ENCODE measurements at regions not wholly inside any gene's neighbourhood (a gene's known extent, or its start where the extent isn't known, plus 50 kb on each side); places are given as distances from the start of the nearest gene placed in this dataset.

DNA sequence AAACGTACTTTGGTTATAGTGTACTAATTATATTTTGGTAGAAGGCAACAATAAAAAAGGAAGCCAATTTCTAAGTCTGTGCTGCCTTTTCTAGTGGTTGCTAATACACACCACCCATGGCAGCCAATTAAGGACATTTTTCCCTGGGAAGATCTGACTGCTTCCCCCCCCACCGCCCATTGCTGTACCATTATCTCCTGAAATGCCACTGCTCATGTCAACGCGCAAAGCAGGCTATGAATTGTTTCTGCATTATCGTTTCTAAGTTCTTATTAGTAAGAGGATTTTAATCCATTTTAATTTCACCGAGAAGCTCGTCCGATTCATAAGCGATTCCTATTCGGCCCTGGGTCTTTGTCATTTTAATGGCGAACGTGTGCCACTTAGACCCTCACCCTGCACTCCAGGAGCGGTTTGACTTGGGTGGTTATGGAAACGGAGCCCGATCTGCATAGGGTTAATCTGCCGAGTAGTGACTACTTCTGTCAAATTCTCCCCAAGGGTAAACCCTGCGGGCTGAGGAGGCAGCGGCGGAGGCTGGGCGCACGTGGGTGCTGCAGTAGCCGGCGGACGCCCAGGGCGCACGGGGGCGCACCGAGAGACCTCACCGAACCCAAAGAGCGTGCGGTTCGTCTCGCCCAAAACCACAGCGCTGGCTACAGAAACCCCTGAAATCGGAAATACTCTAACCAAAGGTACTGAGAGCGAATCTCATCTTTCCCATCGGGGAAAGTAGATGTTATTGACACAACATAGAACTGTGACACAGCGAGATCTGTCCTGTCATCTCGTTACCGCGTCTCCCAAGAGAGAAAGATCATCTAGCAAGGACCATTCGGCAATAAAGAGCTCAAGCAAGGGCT is 55.8 kb upstream of the SHC3 start:
- TF ChIP-seq MAX (IDR thresholded peaks at IDR 0.05; ENCODE audit: low read depth, low read length) (peak; percentile 86), MYC (IDR thresholded peaks at IDR 0.05; ENCODE audit: low read depth, low read length) (peak; percentile 72), POLR2A (IDR thresholded peaks at IDR 0.05; ENCODE audit: extremely low read depth, insufficient read length) (no peak)
- TF ChIP-seq, protein P1, sequence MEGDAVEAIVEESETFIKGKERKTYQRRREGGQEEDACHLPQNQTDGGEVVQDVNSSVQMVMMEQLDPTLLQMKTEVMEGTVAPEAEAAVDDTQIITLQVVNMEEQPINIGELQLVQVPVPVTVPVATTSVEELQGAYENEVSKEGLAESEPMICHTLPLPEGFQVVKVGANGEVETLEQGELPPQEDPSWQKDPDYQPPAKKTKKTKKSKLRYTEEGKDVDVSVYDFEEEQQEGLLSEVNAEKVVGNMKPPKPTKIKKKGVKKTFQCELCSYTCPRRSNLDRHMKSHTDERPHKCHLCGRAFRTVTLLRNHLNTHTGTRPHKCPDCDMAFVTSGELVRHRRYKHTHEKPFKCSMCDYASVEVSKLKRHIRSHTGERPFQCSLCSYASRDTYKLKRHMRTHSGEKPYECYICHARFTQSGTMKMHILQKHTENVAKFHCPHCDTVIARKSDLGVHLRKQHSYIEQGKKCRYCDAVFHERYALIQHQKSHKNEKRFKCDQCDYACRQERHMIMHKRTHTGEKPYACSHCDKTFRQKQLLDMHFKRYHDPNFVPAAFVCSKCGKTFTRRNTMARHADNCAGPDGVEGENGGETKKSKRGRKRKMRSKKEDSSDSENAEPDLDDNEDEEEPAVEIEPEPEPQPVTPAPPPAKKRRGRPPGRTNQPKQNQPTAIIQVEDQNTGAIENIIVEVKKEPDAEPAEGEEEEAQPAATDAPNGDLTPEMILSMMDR (IDR thresholded peaks at IDR 0.05; ENCODE audit: low read depth, low read length), result peak; percentile 16
- DNase-seq (ENCODE audit: low read depth), result peak; percentile 67
- peak overlapping the region; percentile 17 for H3K4me3 ChIP-seq (ENCODE audit: low read depth, low read length)

- DNase-seq (ENCODE audit: low read depth), result no peak
- TF ChIP-seq POLR2A (IDR thresholded peaks at IDR 0.05; ENCODE audit: extremely low read depth, insufficient read length) (no peak), MYC (IDR thresholded peaks at IDR 0.05; ENCODE audit: low read depth, low read length) (no peak), MAX (IDR thresholded peaks at IDR 0.05; ENCODE audit: low read depth, low read length) (no peak)
- TF ChIP-seq, protein P1 (IDR thresholded peaks at IDR 0.05; ENCODE audit: low read depth, low read length), result no peak
- no peak overlapping the region for H3K4me3 ChIP-seq (ENCODE audit: low read depth, low read length)
Observed at GRCh38 chr9:89236955-89237573, 58.4 kb upstream of the SHC3 start.

DNA sequence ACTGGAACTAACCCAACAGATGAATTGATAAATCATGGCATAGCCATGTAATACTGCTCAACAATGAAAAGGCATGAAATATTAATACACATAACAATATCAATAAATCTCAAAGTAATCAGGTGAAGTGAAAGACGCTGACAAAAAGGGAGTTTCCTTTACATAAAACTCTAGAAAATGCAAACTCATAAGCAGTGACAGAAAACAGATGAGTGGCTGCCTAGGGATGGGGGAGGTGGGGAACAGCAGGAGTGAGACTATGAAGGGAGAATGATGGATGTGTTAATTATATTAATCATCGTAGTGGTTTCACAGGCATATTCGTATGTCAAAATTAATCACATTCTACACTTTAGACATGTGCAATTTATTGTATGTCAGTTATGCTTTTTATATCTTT is 59.8 kb upstream of the SHC3 start:
- no peak overlapping the region for H3K4me3 ChIP-seq (ENCODE audit: low read depth, low read length)
- no peak for DNase-seq (ENCODE audit: low read depth)
- TF ChIP-seq MAX (IDR thresholded peaks at IDR 0.05; ENCODE audit: low read depth, low read length) (no peak), POLR2A (IDR thresholded peaks at IDR 0.05; ENCODE audit: extremely low read depth, insufficient read length) (no peak), MYC (IDR thresholded peaks at IDR 0.05; ENCODE audit: low read depth, low read length) (no peak)
- TF ChIP-seq, protein P1 (IDR thresholded peaks at IDR 0.05; ENCODE audit: low read depth, low read length), result no peak

GRCh38 chr9:89243296-89244061 is 64.9 kb upstream of the SHC3 start:
- no peak overlapping the region for H3K4me3 ChIP-seq (ENCODE audit: low read depth, low read length)
- no peak for DNase-seq (ENCODE audit: low read depth)
- TF ChIP-seq, protein P1 (IDR thresholded peaks at IDR 0.05; ENCODE audit: low read depth, low read length), result no peak
- no peak for TF ChIP-seq POLR2A (IDR thresholded peaks at IDR 0.05; ENCODE audit: extremely low read depth, insufficient read length)
- no peak for TF ChIP-seq MAX (IDR thresholded peaks at IDR 0.05; ENCODE audit: low read depth, low read length)
- TF ChIP-seq MYC (IDR thresholded peaks at IDR 0.05; ENCODE audit: low read depth, low read length), result no peak

DNA sequence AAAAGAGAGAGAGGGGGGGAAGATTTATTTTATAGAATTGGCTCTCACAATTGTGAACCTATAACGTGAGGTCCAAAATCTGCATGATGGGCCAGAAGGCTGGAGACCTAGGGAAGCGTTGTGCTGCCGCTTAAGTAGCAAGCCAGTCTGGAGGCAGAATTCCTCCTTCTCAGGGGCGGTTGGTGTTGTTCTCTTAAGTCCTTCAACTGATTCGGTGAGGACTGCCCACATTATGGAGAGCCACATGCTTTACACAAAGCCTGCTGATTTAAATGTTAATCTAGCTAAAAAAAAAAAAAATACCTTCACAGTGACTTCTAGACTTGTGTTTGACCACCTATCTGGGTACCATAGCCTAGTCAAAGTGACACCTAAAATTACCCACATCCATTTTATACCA is 64.2 kb upstream of the CKS2 start:
- no peak overlapping the region for H3K4me3 ChIP-seq (ENCODE audit: low read depth, low read length)
- TF ChIP-seq POLR2A (IDR thresholded peaks at IDR 0.05; ENCODE audit: extremely low read depth, insufficient read length), result no peak
- no peak for TF ChIP-seq MAX (IDR thresholded peaks at IDR 0.05; ENCODE audit: low read depth, low read length)
- TF ChIP-seq MYC (IDR thresholded peaks at IDR 0.05; ENCODE audit: low read depth, low read length), result no peak
- TF ChIP-seq, protein P1 (IDR thresholded peaks at IDR 0.05; ENCODE audit: low read depth, low read length), result no peak
- DNase-seq (ENCODE audit: low read depth), result no peak

Data from NB4 (cell line).